Psoas muscle (tissue), 7 donors: ENCODE measurements at regions not wholly inside any gene's neighbourhood (a gene's known extent, or its start where the extent isn't known, plus 50 kb on each side); places are given as distances from the start of the nearest gene placed in this dataset.

Source experiments
- ATAC-seq, 4 donors: fragments of 200-7000 bp; cut with Tn5 transposase; one replicate each; pipeline ENCODE4 v1.9.1; 2020; ENCODE audit warnings: moderate library complexity in 3 of 4, mild to moderate bottlenecking in 2 of 4
- DNase-seq, 2 donors: peaks; one replicate each; pipeline ENCODE4 v3.0.0-alpha.2; 2020
- H3K27ac ChIP-seq: fragments of 200-600 bp; one replicate; pipeline ENCODE4 v1.8.0; 2022
- H3K27me3 ChIP-seq, 3 donors: fragments of 200-600 bp in 1 of 3; one replicate each; pipeline versions ENCODE4 v1.6.1 to v1.8.0; 2013 to 2022; ENCODE audit warnings: low read length in 2 of 3, mild to moderate bottlenecking in 2 of 3, moderate library complexity in 1 of 3; ENCODE audit not compliant: insufficient read depth in 3 of 3
- H3K36me3 ChIP-seq, 2 donors: fragments of 200-600 bp in 1 of 2; one replicate each; pipeline versions ENCODE4 v1.6.1 to v1.8.0; 2013 to 2022; ENCODE audit warnings: low read depth in 1 of 2, mild to moderate bottlenecking in 1 of 2, moderate library complexity in 1 of 2; ENCODE audit not compliant: insufficient read depth in 1 of 2
- H3K4me1 ChIP-seq: fragments of 200-600 bp; one replicate; pipeline ENCODE4 v1.8.0; 2022
- H3K4me3 ChIP-seq: fragments of 200-600 bp; one replicate; pipeline ENCODE4 v1.8.0; 2022; ENCODE audit warnings: mild to moderate bottlenecking
- H3K9me3 ChIP-seq: fragments of 200-600 bp; one replicate; pipeline ENCODE4 v1.8.0; 2022
- CTCF ChIP-seq: fragments of 200-600 bp; IDR thresholded peaks from one replicate; pipeline ENCODE4 v1.8.0; 2022; ENCODE audit warnings: antibody characterized with exemption
- WGBS, 3 donors: extraction: QIAGEN DNeasy Blood & Tissue Kit; methylation state at CpG; one replicate each; pipeline versions ENCODE4 v1.1.6 to v1.1.7; 2013; 5-methylcytosine and 5-hydroxymethylcytosine counted together
- intact Hi-C, 2 donors: fragments of 100-400 bp; cut with DNase I; formaldehyde crosslinking; loops; one replicate each; pipeline versions ENCODE4 v1.11.0 to v1.14.2; 2022
- donor health status: healthy with polysubstance abuse.
- donor health status: DM: no; HTN: no; CAD: no; lungs with moderate emphysema.
- donor health status: Bipolar disorder and iron deficiency.
- donor health status: healthy.
- donor health status: DM: yes; HTN: yes; CAD: no.
- donor health status: DM: no; HTN: no; CAD: no.
- donor health status: DM: yes; HTN: yes; CAD: no.

GRCh38 chrX:145687707-145688106 lies 129.9 kb upstream of the SLITRK2 start:
- intact Hi-C loops = no loop called here
- no peaks in the 10 kb centered on the region for H3K36me3 ChIP-seq
- no peak overlapping the region for H3K4me3 ChIP-seq
- no peak for TF ChIP-seq CTCF
- DNase-seq (no peak), ATAC-seq (no peak)
- no peak overlapping the region for H3K27ac ChIP-seq
- no peaks in the 10 kb centered on the region for H3K9me3 ChIP-seq
- H3K27me3 ChIP-seq = no peaks in the 10 kb centered on the region
- no peaks in the 10 kb centered on the region for H3K4me1 ChIP-seq
- 64 to 76% (median 65%) methylated on average over 1 of the region's 1 CpG for WGBS, 3 donors

GRCh38 chrX:145694048-145694447 lies 123.6 kb upstream of the SLITRK2 start:
- TF ChIP-seq CTCF = no peak
- H3K36me3 ChIP-seq = no peaks in the 10 kb centered on the region
- no peaks in the 10 kb centered on the region for H3K9me3 ChIP-seq
- H3K4me3 ChIP-seq = no peak overlapping the region
- H3K4me1 ChIP-seq = no peaks in the 10 kb centered on the region
- DNase-seq (no peak), ATAC-seq (no peak)
- WGBS, 3 donors = 63 to 83% (median 77%) methylated on average over 3 of the region's 3 CpGs
- H3K27ac ChIP-seq = no peak overlapping the region
- intact Hi-C loops = no loop called here
- H3K27me3 ChIP-seq = no peaks in the 10 kb centered on the region

DNA sequence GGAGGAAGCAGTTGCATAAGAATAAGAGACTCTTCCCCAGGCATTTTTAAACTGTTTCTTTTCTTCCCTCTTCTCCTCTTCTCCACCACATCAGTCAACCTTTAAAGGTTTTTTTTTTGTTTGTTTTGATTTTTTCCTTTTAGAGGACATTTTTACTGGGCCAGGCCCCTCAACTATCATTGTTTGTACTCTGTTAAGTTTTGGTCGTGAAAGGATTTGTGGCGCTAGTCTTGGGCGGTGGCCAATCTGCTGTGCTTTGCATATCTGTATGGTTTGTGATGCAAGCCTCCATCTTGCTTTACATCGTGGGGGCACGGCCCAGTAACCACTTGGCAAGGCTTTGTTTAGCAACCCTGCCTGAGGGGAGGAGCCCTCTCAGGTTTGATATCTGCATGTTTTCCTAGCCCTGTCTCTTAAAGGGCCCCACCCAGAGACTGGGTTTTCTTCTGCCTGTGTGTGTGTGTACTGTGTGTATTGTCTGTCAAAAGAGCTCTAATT lies 101.9 kb upstream of the SLITRK2 start:
- H3K27me3 ChIP-seq = no peaks in the 10 kb centered on the region
- ATAC-seq = no peak
- no peak overlapping the region for H3K4me3 ChIP-seq
- H3K36me3 ChIP-seq = no peaks in the 10 kb centered on the region
- intact Hi-C loops = no loop called here
- no peak for TF ChIP-seq CTCF
- no peak overlapping the region for H3K27ac ChIP-seq
- H3K4me1 ChIP-seq = no peaks in the 10 kb centered on the region
- 58 to 84% (median 73%) methylated on average over 5 of the region's 5 CpGs for WGBS, 3 donors
- no peaks in the 10 kb centered on the region for H3K9me3 ChIP-seq
- no peak for DNase-seq

DNA sequence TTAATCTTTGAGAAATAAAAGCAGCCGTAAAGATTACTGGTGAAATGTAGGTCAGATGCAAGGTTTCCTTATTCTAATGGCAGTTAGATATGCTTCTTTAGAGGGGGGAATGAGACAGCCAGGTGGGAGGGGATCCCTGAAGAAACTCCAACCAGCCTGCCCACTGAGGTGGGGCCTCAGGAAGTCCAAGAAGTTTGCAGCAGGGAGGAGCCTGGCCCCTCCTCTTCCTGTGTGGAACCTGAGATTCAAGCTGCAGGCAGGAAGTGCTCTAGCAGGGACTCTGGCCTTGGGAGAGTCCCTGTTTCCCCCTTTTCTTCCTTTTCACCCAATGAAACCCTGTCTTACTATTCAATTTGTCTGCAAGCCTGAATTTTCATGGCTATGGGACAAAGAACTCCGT lies 101.4 kb upstream of the SLITRK2 start:
- no peak for ATAC-seq
- no peak for DNase-seq
- Histone ChIP-seq H3K9me3 (no peaks in the 10 kb centered on the region), H3K4me1 (no peaks in the 10 kb centered on the region), H3K4me3 (no peak overlapping the region), H3K36me3 (no peaks in the 10 kb centered on the region), H3K27ac (no peak overlapping the region), H3K27me3 (no peaks in the 10 kb centered on the region)
- TF ChIP-seq CTCF = no peak
- intact Hi-C loops = no loop called here
- 78 to 88% (median 87%) methylated on average over 2 of the region's 2 CpGs for WGBS, 3 donors

GRCh38 chrX:145727476-145727875 lies 90.2 kb upstream of the SLITRK2 start:
- DNase-seq = no peak

More at GRCh38 chrX:145727476-145727875, 90.2 kb upstream of the SLITRK2 start:
- ATAC-seq = no peak
- 17 to 31% (median 29%) methylated on average over 5 of the region's 5 CpGs for WGBS, 3 donors
- no peaks in the 10 kb centered on the region for H3K9me3 ChIP-seq
- H3K27ac ChIP-seq = no peak overlapping the region
- H3K27me3 ChIP-seq = no peaks in the 10 kb centered on the region
- no peak for TF ChIP-seq CTCF
- no peaks in the 10 kb centered on the region for H3K4me1 ChIP-seq
- H3K4me3 ChIP-seq = no peak overlapping the region
- intact Hi-C loops = no loop called here
- no peaks in the 10 kb centered on the region for H3K36me3 ChIP-seq
